GM18499 (cell line): ENCODE measurements at regions not wholly inside any gene's neighbourhood (a gene's known extent, or its start where the extent isn't known, plus 50 kb on each side); places are given as distances from the start of the nearest gene placed in this dataset.

Experiments
- ATAC-seq: cut with Tn5 transposase; IDR thresholded peaks from one replicate; pipeline ENCODE4 v1.9.1; 2021; ENCODE audit warnings: moderate number of reproducible peaks; ENCODE audit not compliant: insufficient read depth, unreplicated experiment

- no peak for ATAC-seq
Measured at GRCh38 chr3:14252321-14253021, 73.9 kb downstream of the LSM3 start.

GRCh38 chr3:14253022-14253706 lies 74.5 kb downstream of the LSM3 start:
- no peak for ATAC-seq

- ATAC-seq, result no peak
Measured at GRCh38 chr3:14253707-14254382, 75.2 kb downstream of the LSM3 start.

- no peak for ATAC-seq
Measured at GRCh38 chr3:14254812-14255702, 76.4 kb downstream of the LSM3 start.

GRCh38 chr3:14256046-14256445 lies 77.4 kb downstream of the LSM3 start:
- ATAC-seq, result no peak

GRCh38 chr3:14256561-14257342 lies 78.1 kb downstream of the LSM3 start:
- no peak for ATAC-seq

- ATAC-seq, result no peak
Measured at GRCh38 chr3:14258906-14259904, 80.6 kb downstream of the LSM3 start.

- ATAC-seq, result no peak
Measured at GRCh38 chr3:14260463-14260862, 81.8 kb downstream of the LSM3 start.

- ATAC-seq, result no peak
Measured at GRCh38 chr3:14261229-14261628, 82.6 kb downstream of the LSM3 start.

GRCh38 chr3:14262212-14262611 lies 83.6 kb downstream of the LSM3 start:
- ATAC-seq, result no peak

GRCh38 chr3:14262867-14263266 lies 84.2 kb downstream of the LSM3 start:
- ATAC-seq, result no peak

- no peak for ATAC-seq
Measured at GRCh38 chr3:14263317-14264005, 84.8 kb downstream of the LSM3 start.

GRCh38 chr3:14265246-14265962 lies 86.8 kb downstream of the LSM3 start:
- no peak for ATAC-seq

- ATAC-seq, result no peak
Measured at GRCh38 chr3:14266361-14266760, 87.7 kb downstream of the LSM3 start.

GRCh38 chr3:14267976-14268375 lies 89.4 kb downstream of the LSM3 start:
- ATAC-seq, result no peak

GRCh38 chr3:14268897-14269296 lies 90.3 kb downstream of the LSM3 start:
- no peak for ATAC-seq
